Thymus (tissue), 11 donors: ENCODE measurements at regions not wholly inside any gene's neighbourhood (a gene's known extent, or its start where the extent isn't known, plus 50 kb on each side); places are given as distances from the start of the nearest gene placed in this dataset.
"Not testable (repeated sequence)": the region's sequence is repeated elsewhere in the genome, so short reads cannot be mapped to it uniquely, and the experiment has no call there.

Experiments
- DNase-seq, 9 donors: peaks; one replicate each; pipeline ENCODE4 v3.0.0-alpha.2; 2013; ENCODE audit warnings: low spot score in 9 of 9, low read depth in 6 of 9, missing footprints in 1 of 9
- H3K27ac ChIP-seq, 2 donors: one replicate each; pipeline ENCODE4 v1.5.1; 2013; ENCODE audit warnings: control low read depth in 1 of 2, low read depth in 1 of 2, low read length in 1 of 2, mild to moderate bottlenecking in 1 of 2, moderate library complexity in 1 of 2
- H3K27me3 ChIP-seq, 2 donors: one replicate each; pipeline ENCODE4 v1.5.1; 2013; ENCODE audit warnings: low read length in 1 of 2; ENCODE audit not compliant: control insufficient read depth in 2 of 2, insufficient read depth in 1 of 2
- H3K36me3 ChIP-seq, 2 donors: one replicate each; pipeline ENCODE4 v1.5.1; 2013; ENCODE audit warnings: low read length in 1 of 2, mild to moderate bottlenecking in 1 of 2, moderate library complexity in 1 of 2; ENCODE audit not compliant: control insufficient read depth in 2 of 2, insufficient read depth in 2 of 2
- H3K4me1 ChIP-seq, 2 donors: one replicate each; pipeline ENCODE4 v1.5.1; 2013; ENCODE audit warnings: low read length in 2 of 2; ENCODE audit not compliant: control insufficient read depth in 2 of 2, insufficient read depth in 2 of 2
- H3K4me3 ChIP-seq, 2 donors: one replicate each; pipeline ENCODE4 v1.5.1; 2013; ENCODE audit warnings: low read length in 2 of 2, control low read depth in 1 of 2, mild to moderate bottlenecking in 1 of 2
- H3K9me3 ChIP-seq, 2 donors: one replicate each; pipeline ENCODE4 v1.5.1; 2013; ENCODE audit warnings: low read length in 1 of 2, mild to moderate bottlenecking in 1 of 2; ENCODE audit not compliant: control insufficient read depth in 2 of 2, insufficient read depth in 1 of 2
- WGBS: extraction: QIAGEN DNeasy Blood & Tissue Kit; methylation state at CpG from one replicate; pipeline ENCODE4 v1.1.7; 2013; 5-methylcytosine and 5-hydroxymethylcytosine counted together
- donor health status: healthy.

DNA sequence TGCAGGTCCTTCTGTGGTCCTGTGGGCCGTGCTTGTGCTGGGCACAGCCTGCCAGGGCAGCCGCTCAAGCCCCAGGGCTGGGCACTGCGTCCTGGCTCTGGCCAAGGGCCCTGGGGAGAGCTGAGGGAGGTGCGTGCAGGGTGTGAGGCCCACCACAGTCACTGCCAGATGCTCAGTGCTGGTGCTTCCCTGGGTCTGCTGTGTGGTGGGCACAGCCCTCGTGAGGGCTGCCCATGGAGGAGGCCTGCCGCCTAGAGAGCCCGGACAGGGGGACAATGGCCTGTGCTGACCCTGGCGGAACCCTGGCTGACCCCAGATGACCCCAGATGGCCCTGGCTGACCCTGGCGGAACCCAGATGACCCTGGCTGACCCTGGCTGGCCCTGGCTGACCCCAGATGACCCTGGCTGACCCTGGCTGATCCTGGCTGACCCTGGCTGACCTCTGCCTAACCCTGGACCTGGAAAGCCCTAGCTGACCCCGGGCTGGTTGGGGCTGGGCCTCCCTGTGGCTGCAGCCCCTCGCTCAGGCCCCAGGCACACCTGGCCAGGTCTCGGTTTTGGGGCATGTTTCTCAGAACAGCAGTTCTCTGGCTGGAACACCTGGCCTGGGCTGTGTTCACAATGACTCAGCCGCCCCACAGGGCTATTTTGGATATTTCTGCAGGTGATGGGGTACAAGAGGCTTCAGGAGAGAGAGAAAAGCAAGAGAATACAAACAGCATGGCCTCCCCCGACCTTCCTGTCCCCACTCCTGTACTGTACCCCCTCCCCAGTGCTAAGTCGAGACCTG, 55.4 kb downstream of the TMEM121 start:
- no peaks in the 10 kb centered on the region for H3K27me3 ChIP-seq
- H3K9me3 ChIP-seq = peaks cover 1 to 13% of the 10 kb centered on the region in 2 donors
- H3K36me3 ChIP-seq = no peaks in the 10 kb centered on the region
- no peak overlapping the region for H3K4me3 ChIP-seq
- H3K4me1 ChIP-seq = no peaks in the 10 kb centered on the region
- DNase-seq = no peak
- H3K27ac ChIP-seq = no peak overlapping the region
- 74% methylated on average over 15 of the region's 15 CpGs for WGBS

GRCh38 chr14:105582639-105583038, 56.3 kb downstream of the TMEM121 start:
- 87% methylated on average over 4 of the region's 4 CpGs for WGBS
- peak in 1 of 9 donors; percentile 8 for DNase-seq
- no peaks in the 10 kb centered on the region for H3K36me3 ChIP-seq

DNA sequence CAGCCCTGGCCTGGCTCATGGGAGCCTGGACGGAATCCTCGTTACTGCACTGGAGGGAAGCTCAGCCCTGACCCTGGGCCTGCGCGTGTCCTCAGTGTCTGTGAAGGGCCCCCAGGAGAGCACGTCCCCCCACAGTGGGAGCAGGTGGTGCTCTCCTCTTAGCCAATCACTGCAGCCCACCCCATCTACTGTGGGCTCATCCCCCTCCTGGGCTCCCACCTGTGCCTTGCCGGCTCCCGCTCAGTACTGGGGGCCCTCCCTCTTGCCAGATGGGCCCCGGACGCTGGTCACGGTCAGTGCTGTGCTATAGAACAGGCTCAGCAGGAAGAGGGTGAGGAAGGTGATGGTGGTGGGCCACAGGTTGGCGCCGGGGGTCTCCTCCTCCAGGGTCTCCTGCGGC, 57.5 kb downstream of the TMEM121 start:
- not testable (repeated sequence) for H3K4me3 ChIP-seq, H3K27ac ChIP-seq

More at GRCh38 chr14:105582639-105583038, 56.3 kb downstream of the TMEM121 start:
- Histone ChIP-seq H3K27me3 (no peaks in the 10 kb centered on the region), H3K9me3 (peaks cover 1 to 13% of the 10 kb centered on the region in 2 donors), H3K4me1 (no peaks in the 10 kb centered on the region), H3K27ac (no peak overlapping the region), H3K4me3 (no peak overlapping the region)

GRCh38 chr14:105585290-105585689, 58.9 kb downstream of the TMEM121 start:
- not testable (repeated sequence) for H3K4me1 ChIP-seq, H3K27me3 ChIP-seq, DNase-seq, H3K27ac ChIP-seq, H3K4me3 ChIP-seq, H3K36me3 ChIP-seq
- WGBS = 93% methylated on average over 2 of the region's 2 CpGs
- H3K9me3 ChIP-seq = peaks cover 1 to 35% of the 10 kb centered on the region in 2 donors

More for the DNA sequence above, 57.5 kb downstream of the TMEM121 start:
- H3K36me3 ChIP-seq, H3K27me3 ChIP-seq, DNase-seq, H3K4me1 ChIP-seq: not testable (repeated sequence)
- 96% methylated on average over 10 of the region's 13 CpGs for WGBS
- peaks cover 1 to 23% of the 10 kb centered on the region in 2 donors for H3K9me3 ChIP-seq

DNA sequence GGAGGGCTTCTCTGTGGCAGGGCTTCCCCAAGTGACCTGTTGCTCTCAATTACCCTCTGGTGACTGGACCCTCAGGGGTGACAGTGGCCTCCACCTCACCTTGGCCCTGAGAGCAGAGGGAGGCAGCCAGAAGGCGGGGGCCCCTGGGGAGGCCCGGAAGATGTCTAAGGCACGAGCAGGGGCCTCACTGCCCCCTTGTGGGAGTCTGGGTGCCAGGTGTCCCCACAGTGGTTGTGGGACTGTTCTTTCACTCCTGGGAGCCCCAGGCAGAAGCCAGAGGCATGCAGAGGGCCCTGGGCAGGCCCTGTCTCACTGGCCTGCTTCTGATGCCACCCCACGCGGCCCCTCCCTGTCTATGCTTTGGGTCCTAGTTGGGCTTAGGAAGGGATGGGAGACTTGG, 59.3 kb downstream of the TMEM121 start:
- not testable (repeated sequence) for H3K4me3 ChIP-seq, H3K36me3 ChIP-seq, H3K27ac ChIP-seq, DNase-seq, H3K27me3 ChIP-seq, H3K4me1 ChIP-seq
- H3K9me3 ChIP-seq = peaks cover 1 to 35% of the 10 kb centered on the region in 2 donors
- 73% methylated on average over 5 of the region's 5 CpGs for WGBS

GRCh38 chr14:105586144-105586872, 59.9 kb downstream of the TMEM121 start:
- WGBS = 48% methylated on average over 14 of the region's 16 CpGs
- H3K36me3 ChIP-seq, H3K27ac ChIP-seq, H3K27me3 ChIP-seq, H3K4me1 ChIP-seq, H3K4me3 ChIP-seq, DNase-seq: not testable (repeated sequence)
- peaks cover 1 to 39% of the 10 kb centered on the region in 2 donors for H3K9me3 ChIP-seq

GRCh38 chr14:105587034-105587433, 60.7 kb downstream of the TMEM121 start:
- H3K4me3 ChIP-seq, DNase-seq, H3K27me3 ChIP-seq, H3K36me3 ChIP-seq, H3K4me1 ChIP-seq, H3K27ac ChIP-seq: not testable (repeated sequence)
- peaks cover 1 to 37% of the 10 kb centered on the region in 2 donors for H3K9me3 ChIP-seq
- WGBS = 96% methylated on average over 13 of the region's 19 CpGs

DNA sequence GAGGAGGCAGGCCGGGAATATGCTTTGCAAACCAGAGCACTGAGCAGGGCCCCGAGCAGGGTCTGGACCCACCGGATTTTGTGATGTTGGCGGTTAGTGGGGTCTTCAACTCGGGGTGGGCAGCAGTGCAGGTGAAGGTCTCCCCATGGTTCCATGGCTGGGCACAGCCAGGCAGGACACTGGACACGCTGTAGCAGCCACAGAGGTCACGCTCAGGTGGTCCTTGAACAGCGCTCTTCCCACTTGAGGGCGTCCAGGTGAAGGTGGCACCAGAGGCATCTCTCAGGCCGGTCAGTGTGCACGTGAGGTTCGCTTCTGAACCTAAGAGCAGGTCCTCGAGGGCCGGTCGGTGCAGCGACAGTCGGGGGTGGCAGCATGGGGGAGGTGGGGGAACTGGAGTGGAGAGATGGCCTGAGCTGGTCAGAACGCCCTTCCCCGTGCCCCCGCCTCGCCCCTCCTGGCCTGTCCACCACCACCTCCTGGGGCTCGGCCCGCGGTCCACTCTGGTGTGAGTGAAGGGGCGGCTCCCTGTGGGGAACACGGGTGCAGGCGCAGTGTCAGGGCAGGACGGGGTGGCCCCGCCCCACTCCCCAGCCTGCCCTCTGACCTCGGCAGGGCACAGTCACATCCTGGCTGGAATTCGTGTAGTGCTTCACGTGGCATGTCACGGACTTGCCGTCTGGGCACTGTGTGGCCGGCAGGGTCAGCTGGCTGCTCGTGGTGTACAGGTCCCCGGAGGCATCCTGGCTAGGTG, 61.3 kb downstream of the TMEM121 start:
- H3K27ac ChIP-seq, H3K4me1 ChIP-seq, H3K27me3 ChIP-seq, H3K36me3 ChIP-seq, DNase-seq, H3K4me3 ChIP-seq: not testable (repeated sequence)
- WGBS = 93% methylated on average over 36 of the region's 37 CpGs
- H3K9me3 ChIP-seq = peaks cover under 1 to 40% of the 10 kb centered on the region in 2 donors
